ENCODE measurements at regions not wholly inside any gene's neighbourhood (a gene's known extent, or its start where the extent isn't known, plus 50 kb on each side); places are given as distances from the start of the nearest gene placed in this dataset.

DNA sequence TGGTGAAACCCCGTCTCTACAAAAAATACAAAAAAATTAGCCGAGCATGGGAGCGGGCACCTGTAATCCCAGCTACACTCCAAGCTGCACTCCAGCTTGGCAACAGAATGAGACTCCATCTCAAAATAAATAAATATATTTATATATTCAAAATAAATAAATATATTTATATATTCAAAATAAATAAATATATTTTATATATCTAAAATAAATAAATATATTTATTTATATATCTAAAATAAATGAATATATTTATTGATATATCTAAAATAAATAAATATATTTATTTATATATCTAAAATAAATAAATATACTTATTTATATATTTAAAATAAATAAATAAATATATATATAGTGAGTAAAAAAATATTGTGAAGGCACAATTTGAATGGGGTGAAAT is 63.4 kb upstream of the EXOC1L start:
- TF ChIP-seq CTCF (IDR thresholded peaks at IDR 0.05) (no peak), POLR2A (IDR thresholded peaks at IDR 0.05) (no peak)

Data from vagina (tissue), 2 donors.